GM12878 (cell line): ENCODE measurements at regions not wholly inside any gene's neighbourhood (a gene's known extent, or its start where the extent isn't known, plus 50 kb on each side); places are given as distances from the start of the nearest gene placed in this dataset.

Source experiments
- ATAC-seq: fragments of 200-7000 bp; cut with Tn5 transposase; 3 replicates; pipeline ENCODE4 v1.9.1; 2020; ENCODE audit warnings: mild to moderate bottlenecking, moderate library complexity
- BruUV-seq: library from RNA; stranded (reverse); fragments of 400-500 nt; replicated peaks from 2 replicates; lab custom pipeline; 2021; lab: Mats Ljungman, UMichigan
- CTCF ChIA-PET: fragments of 300-600 bp; sonication (Branson Sonifier 250); formaldehyde crosslinking; extraction: SDS; loops from one replicate; lab custom pipeline; 2021; ENCODE audit warnings: inconsistent platforms; lab: Yijun Ruan, JAX
- POLR2A ChIA-PET: fragments of 350-600 bp; formaldehyde crosslinking; extraction: SDS; loops from one replicate; lab custom pipeline; 2021; ENCODE audit warnings: inconsistent platforms; lab: Charles Lee
- RAD21 ChIA-PET: fragments of 300-600 bp; sonication (Branson Sonifier 250); formaldehyde crosslinking; loops from one replicate; lab custom pipeline; 2023; ENCODE audit warnings: antibody characterized with exemption; ENCODE audit not compliant: unreplicated experiment; lab: Charles Lee
- SMC1A ChIA-PET: fragments of 300-600 bp; sonication (Branson Sonifier 250); formaldehyde crosslinking; loops from one replicate; lab custom pipeline; 2023; ENCODE audit not compliant: unreplicated experiment, uncharacterized antibody; lab: Charles Lee
- DNase-seq: peaks from one replicate; pipeline ENCODE4 v3.0.0-alpha.2; 2011; ENCODE audit warnings: low read depth, low spot score
- FAIRE-seq: peaks from 3 replicates; lab custom pipeline; 2011; peaks lifted over from hg19 to GRCh38; lab: Jason Lieb, UNC
- H2AFZ ChIP-seq: 2 replicates; pipeline ENCODE4 v1.6.0; 2011; ENCODE audit warnings: low read depth, low read length, control low read depth; ENCODE audit not compliant: control insufficient read depth
- H3K27ac ChIP-seq: 2 replicates; pipeline ENCODE4 v1.5.1; 2011; ENCODE audit warnings: control low read depth; ENCODE audit not compliant: control insufficient read depth, insufficient read depth
- H3K27me3 ChIP-seq, 2 experiments: replicated peaks in 1 of 2; 2 replicates each; pipeline versions ENCODE4 v1.6.0 to v1.6.1; 2011; ENCODE audit warnings: low read length in 1 of 2; ENCODE audit not compliant: control insufficient read depth in 2 of 2, insufficient read depth in 2 of 2
- H3K36me3 ChIP-seq, 2 experiments: 2 replicates each; pipeline ENCODE4 v1.5.1; 2011; ENCODE audit warnings: low read length in 1 of 2; ENCODE audit not compliant: control insufficient read depth in 2 of 2, insufficient read depth in 2 of 2
- H3K4me1 ChIP-seq: 2 replicates; pipeline ENCODE4 v1.6.1; 2011; ENCODE audit warnings: mild to moderate bottlenecking, low read length, moderate library complexity, mixed read lengths; ENCODE audit not compliant: control insufficient read depth, insufficient read depth
- H3K4me2 ChIP-seq: 2 replicates; pipeline ENCODE4 v1.6.0; 2011; ENCODE audit warnings: control low read depth; ENCODE audit not compliant: control insufficient read depth, insufficient read depth
- H3K4me3 ChIP-seq: fragments of 200-600 bp; sonication (generic); 2 replicates; pipeline ENCODE4 v1.5.1; 2016
- H3K79me2 ChIP-seq: 2 replicates; pipeline ENCODE4 v1.6.0; 2011; ENCODE audit warnings: low read length; ENCODE audit not compliant: control insufficient read depth, insufficient read depth
- H3K9ac ChIP-seq: 2 replicates; pipeline ENCODE4 v1.8.0; 2011; ENCODE audit warnings: low read length, control low read depth, mixed read lengths; ENCODE audit not compliant: control insufficient read depth, insufficient read depth
- H3K9me3 ChIP-seq: replicated peaks from 3 replicates; pipeline ENCODE4 v1.5.1; 2011; ENCODE audit warnings: mild to moderate bottlenecking, low read length; ENCODE audit not compliant: control insufficient read depth, insufficient read depth
- H4K20me1 ChIP-seq: 2 replicates; pipeline ENCODE4 v1.6.0; 2011; ENCODE audit not compliant: control insufficient read depth, insufficient read depth
- CBX3 ChIP-seq: fragments of 200-600 bp; sonication (generic); IDR thresholded peaks from 2 replicates; pipeline ENCODE4 v1.6.1; 2016; ENCODE audit warnings: low read depth, borderline replicate concordance
- ETV6 ChIP-seq, 2 experiments: fragments of 450-650 bp in 1 of 2; IDR thresholded peaks in 1 of 2; conservative IDR thresholded peaks in 1 of 2; 2 replicates each; pipeline ENCODE4 v1.6.1; 2014; ENCODE audit warnings: antibody characterized with exemption in 1 of 2, borderline replicate concordance in 1 of 2, low read depth in 1 of 2, mild to moderate bottlenecking in 1 of 2, moderate library complexity in 1 of 2
- NBN ChIP-seq: fragments of 450-650 bp; IDR thresholded peaks from 2 replicates; pipeline ENCODE4 v1.6.1; 2016
- SMAD1 ChIP-seq: fragments of 450-650 bp; IDR thresholded peaks from 2 replicates; pipeline ENCODE4 v1.6.1; 2018; ENCODE audit warnings: mild to moderate bottlenecking, low read depth; ENCODE audit not compliant: partially characterized antibody
- SPI1 ChIP-seq: IDR thresholded peaks from 2 replicates; pipeline ENCODE4 v1.6.1; 2011; ENCODE audit warnings: low read depth, mild to moderate bottlenecking, low read length, moderate library complexity, borderline replicate concordance; ENCODE audit not compliant: insufficient read depth
- YBX1 ChIP-seq: fragments of 450-650 bp; IDR thresholded peaks from 2 replicates; pipeline ENCODE4 v1.6.1; 2016; ENCODE audit warnings: antibody characterized with exemption
- ZBED1 ChIP-seq: IDR thresholded peaks from 2 replicates; pipeline ENCODE4 v1.6.1; 2016; ENCODE audit warnings: borderline replicate concordance
- WGBS: methylation state at CpG from one replicate; pipeline ENCODE4 v1.1.6; 2016; ENCODE audit warnings: low lambda C conversion rate; ENCODE audit not compliant: insufficient replicate concordance, insufficient coverage; ENCODE audit errors: missing lambda C conversion rate; 5-methylcytosine and 5-hydroxymethylcytosine counted together
- in situ Hi-C: fragments of 300-500 bp; cut with MboI; formaldehyde crosslinking; loops from 9 replicates; pipeline ENCODE4 v1.14.3; 2018; ENCODE audit warnings: mixed read lengths
- intact Hi-C: fragments of 100-400 bp; cut with micrococcal nuclease; formaldehyde crosslinking; loops from one replicate; pipeline ENCODE4 v1.14.2; 2022; ENCODE audit not compliant: unreplicated experiment

DNA sequence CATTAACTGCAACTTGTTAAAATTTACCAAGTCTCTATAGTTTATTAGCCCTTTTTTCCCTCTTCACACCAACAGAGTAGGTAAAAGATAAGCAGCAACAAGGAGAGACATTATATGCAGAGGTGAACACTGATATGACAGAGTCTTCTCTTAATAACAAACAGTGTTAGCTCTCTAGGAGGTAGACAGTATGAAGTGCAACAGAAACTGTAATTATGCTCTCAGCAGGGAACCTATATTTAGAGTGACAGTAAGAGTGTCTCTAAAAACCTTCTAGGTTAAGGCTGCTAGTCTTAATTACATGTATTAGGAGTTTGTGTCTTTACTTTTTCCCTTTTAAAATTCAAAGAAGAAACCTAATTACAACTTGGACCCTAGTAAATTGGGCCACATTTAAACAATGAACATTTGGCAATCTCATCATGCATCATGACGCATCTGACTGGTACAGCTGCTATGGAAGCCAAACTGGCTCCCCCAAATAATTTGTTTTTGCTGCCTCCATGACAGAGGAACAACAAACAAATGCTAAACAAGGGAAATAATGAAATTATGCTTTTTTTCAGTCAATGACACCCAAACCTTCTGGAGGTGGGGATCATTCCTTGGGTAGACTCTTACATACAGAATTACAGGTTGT is 69.9 kb upstream of the MMADHC start:
- in situ Hi-C loops (no loop called here), intact Hi-C loops (no loop called here)
- no peak for DNase-seq
- ChIA-PET CTCF (no interaction called here), SMC1A (no interaction called here), POLR2A (interaction anchor here (0.6 kb wide), 1 partner anchor 1750 kb away, joined by 5 read pairs; no protein-coding TSS in a partner anchor), RAD21 (no interaction called here)
- TF ChIP-seq SPI1: no peak
- TF ChIP-seq ETV6 (conservative IDR thresholded peaks at IDR 0.05 in 1 of 2, IDR thresholded peaks at IDR 0.05 in 1 of 2; ENCODE audit: borderline replicate concordance in 1 of 2, low read depth in 1 of 2): no peak
- TF ChIP-seq SMAD1: no peak
- TF ChIP-seq CBX3: no peak
- no peak for TF ChIP-seq ZBED1
- no peak for TF ChIP-seq NBN
- H3K36me3 ChIP-seq: no peaks in the 10 kb centered on the region
- no peaks in the 10 kb centered on the region for H3K27me3 ChIP-seq
- H4K20me1 ChIP-seq: no peaks in the 10 kb centered on the region
- no peak overlapping the region for H2AFZ ChIP-seq
- FAIRE-seq: no peak
- no peaks in the 10 kb centered on the region for H3K4me1 ChIP-seq
- WGBS: 21% methylated on average over 1 of the region's 1 CpG
- no TSS peak for BruUV-seq
- H3K4me3 ChIP-seq: no peak overlapping the region
- no peak overlapping the region for H3K4me2 ChIP-seq
- H3K27ac ChIP-seq: no peak overlapping the region
- no peak for ATAC-seq
- H3K79me2 ChIP-seq: no peaks in the 10 kb centered on the region
- no peaks in the 10 kb centered on the region for H3K9me3 ChIP-seq
- H3K9ac ChIP-seq: no peak overlapping the region

- 0% methylated on average over 5 of the region's 5 CpGs for WGBS
- FAIRE-seq: no peak
- no peaks in the 10 kb centered on the region for H3K4me1 ChIP-seq
- in situ Hi-C loops (no loop called here), intact Hi-C loops (no loop called here)
- no peak overlapping the region for H3K9ac ChIP-seq
- H3K27me3 ChIP-seq: no peaks in the 10 kb centered on the region
- ChIA-PET RAD21 (no interaction called here), SMC1A (no interaction called here), CTCF (no interaction called here), POLR2A (no interaction called here)
- BruUV-seq: no TSS peak
- no peak overlapping the region for H2AFZ ChIP-seq
- no peak overlapping the region for H3K4me2 ChIP-seq
- no peaks in the 10 kb centered on the region for H3K36me3 ChIP-seq
- no peak for DNase-seq
- ATAC-seq: no peak
- no peak for TF ChIP-seq YBX1
- H4K20me1 ChIP-seq: no peaks in the 10 kb centered on the region
- H3K27ac ChIP-seq: no peak overlapping the region
- H3K79me2 ChIP-seq: no peaks in the 10 kb centered on the region
- no peak overlapping the region for H3K4me3 ChIP-seq
- H3K9me3 ChIP-seq: no peaks in the 10 kb centered on the region
These were observed 69.4 kb upstream of the MMADHC start for GRCh38 chr2:149656996-149657395.
